OCI-LY7 (cell line): ENCODE measurements at regions not wholly inside any gene's neighbourhood (a gene's known extent, or its start where the extent isn't known, plus 50 kb on each side); places are given as distances from the start of the nearest gene placed in this dataset.

Experiments used
- BruUV-seq: library from RNA; stranded (reverse); fragments of 400-500 nt; replicated peaks from 2 replicates; lab custom pipeline; 2021; lab: Mats Ljungman, UMichigan
- CTCF ChIA-PET: fragments of 300-600 bp; sonication (Branson Sonifier 250); formaldehyde crosslinking; loops from one replicate; lab custom pipeline; 2022; ENCODE audit warnings: antibody characterized with exemption; ENCODE audit not compliant: unreplicated experiment; lab: Charles Lee
- POLR2A ChIA-PET: fragments of 300-600 bp; sonication (Branson Sonifier 250); formaldehyde crosslinking; loops from one replicate; lab custom pipeline; 2022; ENCODE audit warnings: antibody characterized with exemption; lab: Charles Lee
- DNase-seq: peaks from one replicate; pipeline ENCODE4 v3.0.0-alpha.2; 2015; ENCODE audit warnings: low spot score
- H2AFZ ChIP-seq: fragments of 200-600 bp; sonication (generic), shearing (Covaris generic); 2 replicates; pipeline ENCODE4 v1.6.1; 2014; ENCODE audit warnings: mild to moderate bottlenecking, antibody characterized with exemption, low read length, moderate library complexity
- H3K27ac ChIP-seq: fragments of 200-600 bp; sonication (generic); 2 replicates; pipeline ENCODE4 v1.5.1; 2014; ENCODE audit warnings: mixed run types, low read depth, mild to moderate bottlenecking, moderate library complexity, low read length, inconsistent platforms; ENCODE audit not compliant: poor library complexity, severe bottlenecking
- H3K36me3 ChIP-seq: fragments of 200-600 bp; sonication (generic); 2 replicates; pipeline ENCODE4 v1.6.1; 2014; ENCODE audit warnings: mild to moderate bottlenecking, antibody characterized with exemption, low read length, moderate library complexity, mixed read lengths; ENCODE audit not compliant: insufficient read depth
- H3K4me1 ChIP-seq: fragments of 200-600 bp; sonication (generic); 2 replicates; pipeline ENCODE4 v1.5.1; 2014; ENCODE audit warnings: mild to moderate bottlenecking, low read length; ENCODE audit not compliant: insufficient read depth, poor library complexity, severe bottlenecking
- H3K4me2 ChIP-seq: fragments of 200-600 bp; sonication (generic); 2 replicates; pipeline ENCODE4 v1.6.1; 2014; ENCODE audit warnings: mild to moderate bottlenecking, low read length
- H3K4me3 ChIP-seq: fragments of 200-600 bp; sonication (generic); 2 replicates; pipeline ENCODE4 v1.5.1; 2014; ENCODE audit warnings: mild to moderate bottlenecking, low read depth, low read length; ENCODE audit not compliant: poor library complexity, severe bottlenecking
- H3K79me2 ChIP-seq: fragments of 200-600 bp; sonication (generic); 2 replicates; pipeline ENCODE4 v1.6.1; 2016; ENCODE audit warnings: low read depth, mild to moderate bottlenecking, low read length, moderate library complexity, mixed read lengths; ENCODE audit not compliant: insufficient read depth
- H3K9me2 ChIP-seq: fragments of 200-600 bp; sonication (generic); 2 replicates; pipeline ENCODE4 v1.6.1; 2016; ENCODE audit warnings: mild to moderate bottlenecking, low read length, mixed read lengths; ENCODE audit not compliant: insufficient read depth
- H3K9me3 ChIP-seq: fragments of 200-600 bp; sonication (generic); 2 replicates; pipeline ENCODE4 v1.6.1; 2014; ENCODE audit warnings: mild to moderate bottlenecking, mixed run types, low read length, mixed read lengths
- H4K20me1 ChIP-seq: fragments of 200-600 bp; sonication (generic); 2 replicates; pipeline ENCODE4 v1.6.1; 2014; ENCODE audit warnings: mild to moderate bottlenecking, antibody characterized with exemption, low read length, moderate library complexity, mixed read lengths; ENCODE audit not compliant: insufficient read depth
- EZH2phosphoT487 ChIP-seq: fragments of 200-600 bp; sonication (generic); IDR thresholded peaks from 2 replicates; pipeline ENCODE4 v1.6.1; 2018; ENCODE audit warnings: low read depth, borderline replicate concordance, mild to moderate bottlenecking, mixed run types, antibody characterized with exemption, low read length, moderate library complexity, mixed read lengths
- intact Hi-C: fragments of 100-400 bp; cut with micrococcal nuclease; formaldehyde crosslinking; loops from one replicate; pipeline ENCODE4 v1.10.0; 2022; ENCODE audit not compliant: unreplicated experiment
- TF ChIP-seq, protein P1 (sequence below): fragments of 200-600 bp; sonication (generic); conservative IDR thresholded peaks from 2 replicates; pipeline ENCODE4 v1.5.1; 2014; ENCODE audit warnings: mild to moderate bottlenecking, antibody characterized with exemption, low read length, moderate library complexity, mixed read lengths

DNA sequence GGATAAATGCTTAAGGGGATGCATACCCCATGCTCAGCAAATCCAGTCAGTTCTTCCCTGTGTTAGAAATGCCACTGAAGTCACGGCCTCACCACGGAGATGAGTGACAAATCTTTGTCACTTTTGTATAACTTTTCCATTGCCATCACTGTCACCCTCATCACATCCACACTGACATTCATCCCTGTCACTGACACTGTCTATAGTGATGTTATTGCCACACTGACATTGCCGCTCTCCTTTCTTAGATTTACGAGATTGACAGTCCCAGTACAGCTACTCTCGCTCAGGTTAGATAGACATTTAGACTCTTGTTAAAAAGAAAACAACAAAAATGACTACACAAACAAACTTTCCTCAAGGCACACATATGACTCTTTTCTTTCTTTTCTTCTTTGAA is 910.7 kb upstream of the CNTN5 start:
- Histone ChIP-seq H3K9me3 (no peaks in the 10 kb centered on the region), H3K27ac (no peak overlapping the region), H3K4me1 (no peaks in the 10 kb centered on the region), H3K4me3 (no peak overlapping the region), H3K4me2 (no peak overlapping the region), H3K79me2 (no peaks in the 10 kb centered on the region), H4K20me1 (no peaks in the 10 kb centered on the region), H3K9me2 (no peaks in the 10 kb centered on the region), H3K36me3 (no peaks in the 10 kb centered on the region), H2AFZ (no peak overlapping the region)
- no TSS peak for BruUV-seq
- TF ChIP-seq EZH2phosphoT487: no peak
- TF ChIP-seq, protein P1, sequence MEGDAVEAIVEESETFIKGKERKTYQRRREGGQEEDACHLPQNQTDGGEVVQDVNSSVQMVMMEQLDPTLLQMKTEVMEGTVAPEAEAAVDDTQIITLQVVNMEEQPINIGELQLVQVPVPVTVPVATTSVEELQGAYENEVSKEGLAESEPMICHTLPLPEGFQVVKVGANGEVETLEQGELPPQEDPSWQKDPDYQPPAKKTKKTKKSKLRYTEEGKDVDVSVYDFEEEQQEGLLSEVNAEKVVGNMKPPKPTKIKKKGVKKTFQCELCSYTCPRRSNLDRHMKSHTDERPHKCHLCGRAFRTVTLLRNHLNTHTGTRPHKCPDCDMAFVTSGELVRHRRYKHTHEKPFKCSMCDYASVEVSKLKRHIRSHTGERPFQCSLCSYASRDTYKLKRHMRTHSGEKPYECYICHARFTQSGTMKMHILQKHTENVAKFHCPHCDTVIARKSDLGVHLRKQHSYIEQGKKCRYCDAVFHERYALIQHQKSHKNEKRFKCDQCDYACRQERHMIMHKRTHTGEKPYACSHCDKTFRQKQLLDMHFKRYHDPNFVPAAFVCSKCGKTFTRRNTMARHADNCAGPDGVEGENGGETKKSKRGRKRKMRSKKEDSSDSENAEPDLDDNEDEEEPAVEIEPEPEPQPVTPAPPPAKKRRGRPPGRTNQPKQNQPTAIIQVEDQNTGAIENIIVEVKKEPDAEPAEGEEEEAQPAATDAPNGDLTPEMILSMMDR: no peak
- intact Hi-C loops: no loop called here
- CTCF ChIA-PET: no interaction called here
- no peak for DNase-seq
- POLR2A ChIA-PET: interaction anchor here (0.7 kb wide), 1 partner anchor 26 kb away, joined by 4 read pairs; no protein-coding TSS in a partner anchor

DNA sequence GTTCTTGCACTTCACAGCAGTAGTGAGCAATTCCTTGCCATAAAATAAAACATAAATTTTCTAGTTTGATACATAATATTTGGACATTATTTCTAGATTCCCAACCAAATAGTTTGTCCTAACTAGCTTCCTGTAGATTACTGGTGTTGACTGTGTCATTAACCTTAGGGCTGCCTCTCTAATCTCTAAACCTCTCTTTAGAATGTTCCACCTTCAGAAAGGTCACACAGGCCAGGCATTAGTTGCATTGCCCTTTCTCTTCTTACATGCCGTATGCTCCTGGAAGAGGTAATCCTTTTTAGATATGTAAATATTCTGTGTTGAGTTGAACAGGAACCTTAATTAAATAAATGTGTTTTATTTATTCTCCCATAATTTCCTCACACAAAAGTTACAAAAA is 904.9 kb upstream of the CNTN5 start:
- intact Hi-C loops: no loop called here
- Histone ChIP-seq H3K4me1 (no peaks in the 10 kb centered on the region), H4K20me1 (no peaks in the 10 kb centered on the region), H3K36me3 (no peaks in the 10 kb centered on the region), H3K27ac (no peak overlapping the region), H3K79me2 (no peaks in the 10 kb centered on the region), H3K9me2 (no peaks in the 10 kb centered on the region), H3K4me2 (no peak overlapping the region), H3K9me3 (no peaks in the 10 kb centered on the region), H3K4me3 (no peak overlapping the region), H2AFZ (no peak overlapping the region)
- TF ChIP-seq EZH2phosphoT487: no peak
- TF ChIP-seq, protein P1: no peak
- ChIA-PET POLR2A (no interaction called here), CTCF (no interaction called here)
- DNase-seq: no peak
- no TSS peak for BruUV-seq

DNA sequence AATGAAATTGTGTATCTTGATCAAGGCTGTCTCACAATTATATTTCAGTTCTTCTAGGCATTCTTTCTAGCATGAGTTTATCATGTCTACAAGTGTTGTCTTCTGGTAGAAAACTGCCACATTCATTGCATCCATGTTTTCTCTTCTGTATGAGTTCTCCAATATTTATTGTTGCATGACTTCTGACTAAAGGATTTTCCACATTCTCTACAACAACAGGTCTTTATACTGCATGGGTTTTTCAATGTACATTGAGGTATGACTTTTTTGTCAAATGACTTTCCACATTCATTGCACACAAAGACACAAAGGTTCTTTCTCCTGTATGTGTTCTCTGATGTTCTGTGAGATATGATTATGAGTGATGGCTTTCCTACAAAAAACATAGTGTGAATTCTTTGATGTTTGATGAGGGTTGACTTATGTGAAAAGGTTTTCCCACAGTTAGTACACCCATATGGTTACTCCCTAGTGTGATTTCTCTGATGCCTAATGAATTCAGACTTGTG is 890.6 kb upstream of the CNTN5 start:
- Histone ChIP-seq H3K27ac (no peak overlapping the region), H4K20me1 (no peaks in the 10 kb centered on the region), H3K4me1 (no peaks in the 10 kb centered on the region), H3K9me2 (no peaks in the 10 kb centered on the region), H3K4me3 (no peak overlapping the region), H3K36me3 (no peaks in the 10 kb centered on the region), H3K4me2 (no peak overlapping the region), H3K79me2 (no peaks in the 10 kb centered on the region), H3K9me3 (no peaks in the 10 kb centered on the region), H2AFZ (no peak overlapping the region)
- ChIA-PET POLR2A (no interaction called here), CTCF (no interaction called here)
- DNase-seq: no peak
- intact Hi-C loops: no loop called here
- TF ChIP-seq, protein P1: no peak
- TF ChIP-seq EZH2phosphoT487: no peak
- BruUV-seq: no TSS peak
